ENCODE measurements at regions not wholly inside any gene's neighbourhood (a gene's known extent, or its start where the extent isn't known, plus 50 kb on each side); places are given as distances from the start of the nearest gene placed in this dataset.
"Not testable (repeated sequence)": the region's sequence is repeated elsewhere in the genome, so short reads cannot be mapped to it uniquely, and the experiment has no call there.

DNA sequence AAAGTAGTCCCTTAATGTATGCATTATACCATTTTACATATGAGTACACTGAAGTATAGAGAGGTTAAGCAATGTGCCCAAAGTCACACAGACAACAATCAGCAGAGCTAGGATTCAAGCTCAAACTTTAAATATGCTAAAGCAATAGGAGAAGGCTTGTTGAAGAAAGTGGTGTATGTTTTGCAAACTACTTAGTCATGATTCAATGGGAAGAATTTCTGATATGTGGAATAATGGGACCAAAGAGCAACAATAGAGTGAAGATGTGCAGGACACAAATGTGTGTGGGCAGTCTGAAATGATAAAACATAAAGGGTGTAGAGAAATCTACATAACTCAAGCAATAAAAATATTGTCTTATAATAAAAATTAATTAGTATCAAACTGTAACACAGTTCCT, 109.0 kb upstream of the ARSJ start:
- no peak for DNase-seq

DNA sequence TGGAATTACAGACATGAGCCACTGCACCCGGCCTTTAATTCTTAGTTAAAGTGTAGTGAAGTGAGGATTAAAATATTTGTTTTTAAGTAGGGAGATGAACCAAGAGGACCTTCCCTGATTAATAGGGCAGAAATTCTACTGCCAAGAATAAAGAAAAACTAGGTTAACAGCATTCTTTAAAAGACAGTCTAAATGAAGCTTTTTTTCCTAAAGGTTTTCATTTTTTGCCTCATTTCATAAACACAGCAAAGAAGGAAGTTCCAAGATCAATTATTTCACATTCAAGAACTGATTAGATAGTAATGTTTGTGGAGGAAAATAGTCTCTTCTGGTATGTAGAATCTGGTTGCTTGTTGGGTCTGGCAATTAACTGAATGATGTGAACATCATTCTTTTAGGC, 112.1 kb upstream of the ARSJ start:
- no peak for DNase-seq

DNA sequence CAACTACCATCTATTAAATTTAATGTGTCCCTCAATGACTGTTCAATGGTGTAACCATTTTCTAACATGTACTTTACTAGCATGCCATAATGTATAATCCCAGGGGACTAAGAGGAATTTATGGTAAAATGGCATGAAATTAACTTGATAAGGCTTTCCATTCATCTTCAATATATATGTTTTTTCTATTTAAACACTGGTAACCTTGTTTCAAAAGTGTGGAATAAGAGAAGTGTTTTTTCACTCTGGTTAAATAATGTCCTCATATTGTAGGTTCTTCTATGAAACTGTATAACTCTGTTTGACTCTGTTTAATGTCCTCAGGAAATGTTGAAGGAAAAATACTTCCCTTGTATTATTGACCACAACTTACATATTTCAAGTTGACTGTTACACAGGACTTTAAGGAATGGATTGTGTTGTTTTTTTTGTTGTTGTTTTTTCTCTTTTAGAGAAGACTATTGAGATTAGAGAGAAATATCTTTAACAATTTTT, 113.8 kb upstream of the ARSJ start:
- DNase-seq: no peak

DNA sequence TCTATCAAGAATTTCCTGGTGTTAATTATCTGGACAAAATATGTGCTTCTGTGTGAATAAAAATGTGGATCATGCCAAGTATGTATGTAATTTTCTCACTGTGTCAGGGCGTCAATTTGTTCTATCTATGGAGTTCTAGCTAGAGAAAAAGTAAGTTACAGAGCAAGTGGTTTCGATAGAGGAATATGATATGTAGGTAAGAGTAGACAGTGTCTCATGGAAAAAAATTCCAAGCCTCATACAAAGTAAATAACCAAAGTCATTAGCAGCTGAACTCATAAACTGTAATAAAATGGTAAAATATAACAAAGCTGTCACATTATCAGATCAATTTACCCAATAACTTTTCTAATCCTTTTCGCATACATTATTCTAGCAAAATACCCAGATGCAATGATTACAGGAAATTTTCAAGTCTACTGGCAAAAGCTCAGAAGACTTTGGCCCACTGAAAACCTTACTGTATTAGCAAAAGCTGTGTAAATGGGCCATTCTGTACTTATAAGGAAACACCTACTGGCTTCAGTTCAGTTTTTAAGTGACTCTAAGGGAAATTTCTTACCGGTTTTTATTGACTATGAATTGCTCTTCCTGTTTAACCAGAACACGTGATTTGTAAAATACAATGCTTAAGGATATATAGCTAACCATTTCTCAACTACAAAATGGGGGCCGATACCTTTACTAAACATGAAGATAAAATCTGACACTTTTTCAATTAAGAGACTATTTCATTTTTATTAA, 121.0 kb upstream of the ARSJ start:
- DNase-seq: no peak

DNA sequence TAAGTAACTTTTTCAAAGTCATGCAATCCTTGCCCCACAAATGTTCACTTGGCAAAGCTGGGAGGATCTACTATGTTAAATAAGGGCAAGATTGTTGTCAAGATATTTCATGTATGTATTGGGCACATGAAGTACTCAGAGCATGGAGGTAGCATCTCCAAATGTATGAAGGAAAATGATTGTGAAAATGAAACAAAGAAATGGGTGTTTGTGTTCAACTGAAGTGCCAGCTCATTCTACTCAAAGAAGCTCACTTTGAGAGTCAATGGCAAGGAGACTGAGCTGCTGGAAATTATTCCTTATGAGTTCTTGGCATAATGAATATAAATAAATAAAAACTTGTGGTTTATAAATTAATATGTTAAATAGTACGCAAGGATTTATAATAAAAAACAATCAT, 124.5 kb upstream of the ARSJ start:
- DNase-seq: no peak

DNA sequence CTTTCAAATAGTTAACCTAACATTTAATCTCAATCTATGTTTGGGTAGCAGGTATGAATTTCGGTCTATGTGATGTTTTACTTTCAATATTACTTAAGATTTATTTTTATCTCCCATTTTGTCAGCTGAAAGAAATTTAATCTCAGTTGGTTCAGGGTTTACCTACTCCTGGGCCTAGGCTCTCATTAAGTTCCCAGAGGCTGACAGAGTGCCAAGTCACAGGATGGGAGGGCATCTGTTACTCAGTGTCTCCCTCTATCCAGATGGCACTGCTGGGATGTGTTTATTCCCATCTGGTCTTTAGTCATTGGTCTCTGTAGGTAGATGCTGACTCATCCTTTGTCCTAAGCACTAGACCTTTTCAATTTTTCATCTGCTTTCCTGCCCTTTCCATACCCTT, 129.4 kb upstream of the ARSJ start:
- DNase-seq: peak; percentile 97

DNA sequence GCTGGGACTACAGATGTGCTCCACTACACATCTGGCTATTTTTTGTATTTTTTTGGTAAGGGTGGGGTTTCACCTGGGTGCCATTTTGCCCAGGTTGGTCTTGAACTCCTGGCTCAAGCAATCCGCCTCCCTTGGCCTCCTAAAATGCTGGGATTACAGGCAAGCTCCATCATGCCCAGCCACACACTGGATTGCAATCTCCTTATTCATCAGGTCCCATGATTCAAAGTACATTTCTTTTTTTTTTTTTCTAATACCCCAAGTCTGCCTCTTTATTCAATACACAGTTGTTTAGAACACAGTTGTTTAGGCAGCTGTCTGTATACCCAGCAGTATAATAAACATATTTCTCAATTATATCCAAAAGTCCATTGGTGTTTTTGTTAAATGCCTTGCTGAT, 130.3 kb upstream of the ARSJ start:
- no peak for DNase-seq

DNA sequence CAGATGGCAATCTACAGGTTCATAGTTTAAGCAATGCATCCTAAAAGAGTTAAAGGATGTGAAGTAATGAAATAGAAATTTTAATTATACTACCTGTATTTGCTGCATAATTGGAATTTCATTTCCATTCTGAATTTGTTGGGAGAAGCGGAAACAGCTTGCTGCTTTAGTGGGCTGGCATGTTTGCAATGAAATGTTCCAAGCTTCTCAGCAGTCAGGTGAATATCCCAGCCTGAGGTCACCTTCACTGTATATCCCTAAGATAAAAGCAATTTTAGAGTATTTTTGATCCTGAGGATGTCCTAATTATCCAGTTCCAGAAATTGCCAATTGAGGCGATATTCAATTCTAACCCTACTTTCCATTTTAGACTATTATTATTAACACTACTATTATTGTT, 136.1 kb upstream of the ARSJ start:
- no peak for DNase-seq

DNA sequence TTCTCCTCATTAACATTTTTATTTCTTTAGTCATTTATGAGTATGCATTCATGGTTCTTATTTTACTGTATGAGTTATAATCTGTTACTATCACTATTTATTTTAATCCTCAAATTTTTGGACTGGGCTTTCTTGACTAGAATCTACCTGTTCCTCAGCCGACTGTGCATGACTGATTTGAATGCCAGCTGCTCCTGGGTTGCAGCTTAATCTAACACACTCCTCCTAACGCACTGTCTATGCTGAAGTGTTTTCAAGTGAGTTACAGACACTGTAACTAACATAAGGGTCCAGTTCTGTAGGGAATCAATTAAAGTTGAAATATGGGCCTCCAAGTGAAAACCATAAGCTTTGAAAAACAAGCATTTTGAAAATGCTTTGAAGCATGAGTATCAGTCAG, 137.4 kb upstream of the ARSJ start:
- no peak for DNase-seq

DNA sequence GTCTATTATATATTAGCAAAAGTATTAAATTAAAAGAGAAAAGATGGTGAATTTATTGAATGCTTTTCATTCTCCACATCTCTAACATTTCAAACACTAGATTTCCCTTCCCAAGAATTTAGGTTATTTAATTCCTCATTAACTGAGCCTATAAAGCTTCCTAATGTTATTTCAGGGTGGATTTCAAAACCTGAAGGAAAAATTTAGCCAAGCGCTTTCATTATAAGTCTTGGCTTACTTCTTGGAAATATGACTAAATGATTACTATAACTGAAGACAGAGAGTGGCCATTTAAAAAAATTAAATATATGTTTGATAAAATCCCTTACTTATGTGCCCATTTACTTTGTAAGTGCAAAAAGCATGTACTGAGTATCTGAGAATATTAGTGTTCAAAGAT, 141.8 kb upstream of the ARSJ start:
- no peak for DNase-seq

DNA sequence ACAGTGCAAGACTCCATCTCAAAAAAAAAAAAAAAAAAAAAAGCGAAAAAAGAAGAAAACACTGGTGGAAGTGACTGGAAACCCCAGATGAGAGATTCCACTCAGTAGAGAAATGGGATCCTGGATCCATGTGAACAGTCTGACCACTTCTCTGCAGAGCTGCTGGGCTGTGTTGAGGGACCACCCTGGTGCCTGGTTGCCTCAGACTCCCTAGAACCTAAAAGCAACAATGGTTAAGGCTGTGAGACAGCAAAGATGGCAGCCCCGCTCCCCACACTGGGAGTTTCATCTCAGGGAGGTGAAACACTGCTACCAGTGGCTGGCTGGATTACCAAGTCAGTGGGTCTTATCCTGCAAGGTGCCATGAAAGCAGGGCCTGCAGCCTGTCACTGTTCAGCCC, 152.8 kb upstream of the ARSJ start:
- DNase-seq: no peak

DNA sequence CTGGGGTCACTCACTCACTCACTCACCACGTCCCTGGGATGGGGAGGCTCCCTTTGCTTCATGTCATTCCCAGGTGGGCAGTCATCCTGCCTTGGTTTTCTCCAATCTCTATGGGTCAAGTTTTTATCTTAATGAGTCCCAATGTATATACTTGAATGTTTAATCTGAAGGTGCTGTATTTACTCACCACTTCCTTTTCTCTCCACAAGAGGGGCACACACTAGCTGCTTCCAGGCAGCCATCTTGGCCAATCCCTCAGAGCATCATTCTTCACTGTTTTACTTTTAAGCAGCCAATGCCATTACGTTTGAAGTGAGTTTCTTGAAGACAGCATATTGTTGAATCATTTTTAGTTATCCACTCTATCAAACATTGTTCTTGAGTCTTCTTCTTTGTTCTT, 153.4 kb upstream of the ARSJ start:
- no peak for DNase-seq

DNA sequence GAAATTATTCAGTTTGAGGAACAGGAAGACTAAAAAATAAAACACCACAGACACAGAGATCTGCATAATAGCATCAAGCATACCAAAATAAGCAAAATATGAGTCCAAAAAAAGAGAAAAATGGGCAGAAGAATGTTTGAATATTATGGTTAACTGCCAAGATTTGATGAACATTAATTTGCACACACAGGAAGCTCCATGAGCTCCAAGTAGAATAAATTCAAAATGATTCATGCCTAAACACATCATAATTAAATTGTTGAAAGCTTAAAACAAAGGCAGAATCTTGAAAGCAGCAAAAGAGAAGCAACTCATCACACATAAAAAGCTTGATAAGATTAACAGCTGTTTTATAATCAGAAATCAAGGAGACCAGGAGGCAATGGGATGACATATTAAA, 156.6 kb upstream of the ARSJ start:
- DNase-seq: no peak

DNA sequence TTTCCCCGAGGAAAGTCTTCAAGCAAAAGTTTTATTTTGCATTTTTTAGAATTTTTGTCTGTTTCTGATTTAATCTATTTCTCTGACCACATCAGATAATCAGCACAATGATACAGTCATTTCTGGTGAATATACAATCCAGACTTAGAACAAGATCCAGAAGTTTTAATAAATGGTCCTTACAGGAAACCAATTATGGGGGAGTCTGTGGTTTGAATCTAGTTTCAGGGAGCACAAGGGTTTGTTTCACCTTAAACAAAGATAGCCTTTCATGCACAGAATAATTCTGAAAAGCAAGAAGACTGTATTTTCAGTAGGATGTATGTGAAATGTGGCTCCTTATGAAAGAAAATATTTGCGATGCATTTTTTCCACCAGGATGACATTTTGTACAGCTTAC, 158.5 kb upstream of the ARSJ start:
- no peak for DNase-seq

DNA sequence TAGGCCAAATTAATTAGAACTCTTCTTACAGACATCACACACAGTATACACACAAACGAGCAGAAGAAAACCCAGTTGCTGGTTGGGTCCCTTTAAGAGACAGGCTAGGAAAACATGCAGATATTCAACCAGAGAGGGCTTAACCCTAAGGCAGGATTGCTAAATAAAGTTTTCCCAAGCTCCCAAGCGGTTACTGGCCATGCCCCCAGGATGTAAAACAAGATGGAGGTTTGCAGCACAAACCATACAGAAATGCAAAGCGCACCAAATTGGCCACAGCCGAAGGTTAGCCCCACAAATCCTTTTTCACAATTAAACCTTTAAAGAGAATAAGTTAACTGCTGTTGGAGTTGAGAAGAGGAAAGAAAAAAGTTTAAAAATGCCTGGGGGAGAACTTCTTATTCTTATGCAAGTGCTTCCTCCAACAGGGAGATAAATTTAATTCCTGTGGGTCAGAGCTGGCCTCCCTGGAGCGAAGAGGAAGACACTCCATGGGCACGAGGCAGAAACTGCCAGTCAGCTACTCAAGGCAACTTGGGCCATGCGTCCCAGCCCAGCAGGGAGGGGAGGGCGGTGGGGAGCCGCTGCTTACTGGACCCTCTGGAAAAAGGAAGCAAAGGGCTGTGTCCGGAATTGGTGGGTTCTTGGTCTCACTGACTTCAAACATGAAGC, 167.6 kb upstream of the ARSJ start:
- DNase-seq: no peak

DNA sequence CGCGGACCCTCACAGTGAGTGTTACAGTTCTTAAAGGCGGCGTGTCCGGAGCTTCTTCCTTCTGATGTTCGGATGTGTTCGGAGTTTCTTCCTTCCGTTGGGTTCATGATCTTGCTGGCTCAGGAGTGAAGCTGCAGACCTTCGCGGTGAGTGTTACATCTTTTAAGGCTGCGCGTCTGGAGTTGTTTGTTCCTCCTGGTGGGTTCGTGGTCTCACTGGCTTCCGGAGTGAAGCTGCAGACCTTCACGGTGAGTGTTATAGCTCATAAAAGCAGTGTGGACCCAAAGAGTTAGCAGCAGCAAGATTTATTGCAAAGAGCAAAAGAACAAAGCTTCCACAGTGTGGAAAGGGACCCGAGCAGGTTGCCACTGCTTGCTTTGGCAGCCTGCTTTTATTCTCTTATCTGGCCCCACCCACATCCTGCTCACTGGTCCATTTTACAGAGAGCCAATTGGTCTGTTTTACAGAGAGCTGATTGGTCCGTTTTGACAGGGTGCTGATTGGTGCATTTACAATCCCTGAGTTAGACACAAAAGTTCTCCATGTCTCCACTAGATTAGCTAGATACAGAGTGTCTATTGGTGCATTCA, 168.3 kb upstream of the ARSJ start:
- DNase-seq: not testable (repeated sequence)

DNA sequence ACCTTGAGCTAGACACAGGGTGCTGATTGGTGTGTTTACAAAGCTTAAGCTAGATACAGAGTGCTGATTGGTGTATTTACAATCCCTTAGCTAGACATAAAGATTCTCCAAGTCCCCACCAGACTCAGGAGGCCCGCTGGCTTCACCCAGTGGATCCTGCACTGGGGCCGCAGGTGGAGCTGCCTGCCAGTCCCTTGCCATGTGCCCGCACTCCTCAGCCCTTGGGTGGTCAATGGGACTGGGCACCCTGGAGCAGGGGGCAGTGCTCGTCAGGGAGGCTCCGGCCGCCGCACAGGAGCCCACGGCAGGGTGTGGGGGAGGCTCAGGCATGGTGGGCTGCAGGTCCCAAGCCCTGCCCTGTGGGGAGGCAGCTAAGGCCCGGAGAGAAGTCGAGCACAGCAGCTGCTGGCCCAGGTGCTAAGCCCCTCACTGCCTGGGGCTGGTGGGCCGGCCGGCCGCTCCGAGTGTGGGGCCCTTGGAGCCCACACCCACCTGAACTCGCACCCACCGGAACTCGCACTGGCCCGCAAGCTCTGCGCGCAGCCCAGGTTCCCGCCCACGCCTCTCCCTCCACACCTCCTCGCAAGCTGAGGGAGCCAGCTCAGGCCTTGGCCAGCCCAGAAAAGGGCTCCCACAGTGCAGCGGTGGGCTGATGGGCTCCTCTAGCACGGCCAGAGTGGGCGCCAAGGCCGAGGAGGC, 169.1 kb upstream of the ARSJ start:
- not testable (repeated sequence) for DNase-seq

DNA sequence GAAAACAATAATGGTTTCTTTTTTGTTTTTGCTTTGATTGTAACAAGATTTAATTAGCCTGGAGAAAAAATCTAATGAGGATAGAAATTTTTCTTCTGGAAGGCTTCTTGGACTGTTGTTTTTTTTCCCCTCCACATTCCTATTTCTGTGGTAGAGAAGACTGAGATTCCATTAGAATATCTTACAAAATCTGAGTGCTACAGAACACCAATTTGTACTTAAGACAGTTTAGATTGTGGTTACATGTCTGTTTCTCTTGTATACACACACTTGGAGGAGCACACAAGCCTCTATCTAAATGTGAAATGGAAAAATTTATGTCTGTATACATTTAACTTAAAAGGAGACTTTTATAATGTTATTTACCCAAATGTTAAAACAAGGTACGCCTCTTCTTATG, 176.9 kb upstream of the ARSJ start:
- no peak for DNase-seq

DNA sequence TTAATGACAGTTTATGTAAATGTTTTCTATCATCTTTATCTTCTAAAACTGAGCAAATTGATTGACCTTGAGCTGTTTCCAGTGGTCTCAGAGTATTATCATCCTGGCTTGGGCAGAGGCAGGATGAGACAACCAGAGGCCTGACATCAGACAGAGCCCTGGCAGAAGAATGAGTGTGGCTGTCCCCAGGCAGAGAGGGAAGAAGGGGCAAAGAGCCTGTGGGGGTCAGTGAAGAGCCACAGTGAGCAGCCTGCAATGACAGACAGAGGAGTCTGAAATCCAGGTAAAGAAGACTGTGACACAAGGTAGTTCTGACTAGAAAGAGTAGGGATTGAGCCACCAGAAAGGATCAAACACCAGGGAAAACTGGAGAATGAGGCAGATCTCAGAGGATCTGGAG, 182.4 kb upstream of the ARSJ start:
- DNase-seq: no peak

DNA sequence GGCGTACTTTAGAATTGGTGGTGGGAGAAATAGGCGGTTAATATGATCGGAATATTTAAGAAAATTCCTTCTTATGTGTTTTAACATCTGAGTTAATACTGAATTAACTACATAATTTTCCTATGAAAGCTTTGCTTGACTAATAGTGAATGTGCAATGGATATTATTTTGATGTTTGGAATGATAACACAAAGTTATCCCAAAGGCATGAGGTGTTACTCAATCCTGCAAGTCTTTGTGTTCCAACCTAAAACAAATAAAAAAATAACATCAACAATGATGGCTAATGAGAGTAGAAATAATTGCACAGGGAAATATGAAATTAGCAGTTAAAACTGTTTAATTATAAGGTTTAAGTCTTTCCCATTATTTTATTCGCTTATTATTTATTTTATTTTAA, 183.6 kb upstream of the ARSJ start:
- DNase-seq: no peak

DNA sequence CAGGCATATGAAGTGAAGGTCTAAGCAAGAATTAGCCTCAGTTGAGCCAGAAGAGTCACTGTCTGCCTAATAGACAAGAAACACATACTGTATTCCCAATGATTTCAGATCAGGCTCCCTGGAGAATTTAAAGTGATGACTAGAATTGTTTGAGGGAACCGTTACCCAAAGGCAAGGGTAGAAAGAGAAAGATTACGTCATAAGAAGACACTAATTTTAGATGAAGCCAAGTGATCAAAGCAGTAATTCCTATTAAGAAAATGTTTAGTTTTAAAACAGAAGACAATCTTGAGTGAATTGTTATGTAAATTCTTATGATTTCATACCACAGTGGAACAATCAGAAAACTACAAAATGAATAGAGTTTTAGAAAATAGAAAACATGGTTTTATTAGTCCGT, 194.5 kb upstream of the ARSJ start:
- no peak for DNase-seq

DNA sequence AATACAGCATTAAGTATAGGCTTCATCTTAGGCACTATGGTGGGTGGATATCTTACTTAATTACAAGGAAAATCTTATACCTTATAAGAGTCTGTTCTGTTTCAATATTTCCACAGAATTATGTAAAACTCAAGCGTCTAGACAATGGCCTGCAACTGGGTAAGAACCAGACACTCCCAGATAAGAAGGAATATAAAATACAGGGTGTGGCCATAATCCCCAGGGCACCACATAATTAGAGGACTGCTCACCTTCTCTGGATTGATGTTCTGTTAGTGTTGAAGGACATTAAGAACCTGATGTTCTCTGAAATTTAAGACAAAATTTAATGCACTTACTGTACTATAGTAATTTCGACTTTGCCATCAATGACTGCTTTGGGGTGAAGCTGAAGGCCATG, 198.2 kb upstream of the ARSJ start:
- no peak for DNase-seq

DNA sequence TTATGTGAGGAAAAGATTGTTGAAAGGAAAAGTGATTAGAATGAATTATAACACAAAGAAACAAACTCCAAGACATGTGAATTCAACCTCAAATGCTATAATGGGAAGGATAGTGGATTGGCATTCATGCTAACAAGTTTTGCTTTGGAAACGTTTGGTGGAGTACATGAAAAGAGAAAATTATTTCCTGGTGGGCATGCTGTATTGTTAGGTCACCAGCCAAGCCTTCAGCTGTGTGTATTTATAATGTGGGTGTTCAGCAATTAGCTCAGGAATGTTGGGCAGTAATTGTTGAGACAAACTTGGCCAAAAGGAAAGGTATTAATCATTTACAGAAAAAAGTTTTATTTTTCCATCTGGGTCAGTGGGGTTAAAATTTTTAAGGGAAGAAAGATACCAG, 198.9 kb upstream of the ARSJ start:
- DNase-seq: no peak

DNA sequence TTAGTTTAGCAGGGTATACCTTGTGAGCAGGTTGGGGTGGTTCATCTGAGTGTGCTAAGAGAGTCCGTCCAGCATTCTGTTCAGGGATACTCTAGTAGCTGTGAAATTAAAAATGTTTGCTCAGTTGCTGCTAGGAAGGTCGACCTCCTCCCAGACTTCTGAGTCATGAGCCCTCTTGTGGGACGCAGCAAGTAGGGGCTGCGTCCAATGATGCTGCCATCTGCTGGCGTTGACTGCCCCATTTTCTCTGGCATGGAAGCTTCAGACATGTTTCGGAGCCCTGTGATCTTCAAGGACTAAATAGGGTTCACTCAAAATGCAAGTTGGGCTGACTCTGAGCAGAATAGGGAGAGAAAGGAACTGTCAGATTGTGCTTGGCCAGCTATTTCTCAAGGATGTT, 201.0 kb upstream of the ARSJ start:
- DNase-seq: no peak
